CD4-positive, alpha-beta T cell treated with Interferon alpha-2 for 1 hour (primary cell): ENCODE measurements at regions not wholly inside any gene's neighbourhood (a gene's known extent, or its start where the extent isn't known, plus 50 kb on each side); places are given as distances from the start of the nearest gene placed in this dataset.

ENCODE experiments used
- DNase-seq, 2 donors: peaks; one replicate each; pipeline ENCODE4 v3.0.0-alpha.2; 2020 to 2022

GRCh38 chr1:63046539-63046938, 262.6 kb downstream of the ATG4C start:
- no peak for DNase-seq

DNA sequence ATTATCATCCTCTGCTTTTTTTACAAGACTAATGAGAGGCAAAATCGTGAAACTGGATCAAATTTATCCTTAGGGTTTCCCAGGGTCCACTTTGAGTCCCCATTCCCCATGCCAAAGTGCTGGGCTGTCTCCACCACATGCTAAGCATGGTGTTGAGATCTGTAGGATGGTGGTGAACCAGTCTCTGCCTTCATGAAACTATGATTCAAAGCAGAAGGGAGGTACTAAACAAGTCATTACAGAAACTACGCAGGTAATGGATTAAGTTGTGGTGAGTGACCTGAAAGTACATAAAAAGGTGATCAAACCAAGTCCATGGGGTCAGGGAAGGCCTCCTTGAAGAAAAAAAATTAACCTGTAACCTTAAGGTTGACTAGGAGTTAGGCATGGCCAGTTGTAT, 265.2 kb downstream of the ATG4C start:
- DNase-seq, result no peak

DNA sequence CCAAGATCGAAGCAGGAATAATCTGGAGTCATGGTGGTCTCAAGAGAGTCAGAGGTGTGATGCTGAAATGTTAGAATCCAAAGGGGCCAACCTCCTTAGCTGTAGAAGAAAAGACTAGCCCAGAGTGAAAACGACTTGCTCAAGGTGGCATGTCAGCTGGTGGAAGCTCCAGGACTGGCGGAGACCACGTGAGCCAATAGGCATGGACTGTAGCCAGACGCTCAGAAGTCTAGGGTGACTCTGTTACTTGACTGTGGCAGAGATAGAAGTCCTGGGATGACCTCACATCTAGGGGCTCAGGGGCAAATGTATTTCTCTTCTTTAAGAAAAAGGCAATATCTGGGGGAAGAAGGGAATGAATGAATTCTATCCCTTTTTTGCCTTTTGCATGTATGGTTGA, 267.4 kb downstream of the ATG4C start:
- DNase-seq, result no peak

GRCh38 chr1:63051886-63052285, 268.0 kb downstream of the ATG4C start:
- DNase-seq, result no peak

- DNase-seq, result no peak
Measured at GRCh38 chr1:63054184-63054583, 268.2 kb upstream of the FOXD3 start.

GRCh38 chr1:63063367-63063766, 259.0 kb upstream of the FOXD3 start:
- no peak for DNase-seq

DNA sequence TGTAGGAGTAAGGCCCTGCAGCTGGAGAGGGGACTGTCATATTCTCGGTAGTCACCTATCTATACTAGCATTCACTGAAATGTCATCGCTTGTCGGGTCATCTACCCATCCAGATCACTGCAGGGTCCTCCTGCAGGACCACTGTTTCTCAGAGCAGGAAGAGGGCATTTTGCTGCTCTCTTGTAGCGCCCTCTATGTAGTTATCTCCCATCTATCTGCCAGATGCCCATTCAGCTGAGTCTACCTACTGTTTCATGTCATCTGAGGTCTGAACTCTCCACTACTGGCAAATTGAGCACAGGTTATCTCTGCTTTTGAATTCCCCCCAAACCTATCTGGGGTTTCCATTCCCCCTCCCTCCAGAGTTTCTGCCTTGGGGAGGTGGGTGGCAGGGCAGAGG, 258.2 kb upstream of the FOXD3 start:
- no peak for DNase-seq

DNA sequence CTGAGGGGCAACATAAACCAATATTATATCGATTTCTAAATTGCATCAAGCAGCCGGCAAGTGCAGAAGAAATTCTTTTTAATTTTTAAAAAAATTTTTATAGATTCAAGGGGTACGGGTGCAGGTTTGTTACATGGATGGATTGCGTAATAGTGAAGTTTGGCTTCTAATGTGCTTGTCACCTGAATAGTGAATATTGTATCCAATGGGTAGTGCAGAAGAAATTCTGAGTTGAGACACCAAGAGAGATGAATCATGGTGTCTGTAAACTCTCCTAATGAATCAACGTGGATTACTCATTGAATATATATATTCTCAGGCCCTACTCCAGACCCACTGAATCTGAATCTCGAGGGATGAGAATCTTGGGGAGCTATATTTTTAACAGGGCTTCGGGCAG, 253.7 kb upstream of the FOXD3 start:
- DNase-seq, result no peak

- no peak for DNase-seq
Measured at GRCh38 chr1:63069214-63069613, 253.2 kb upstream of the FOXD3 start.

- DNase-seq, result no peak
Measured at GRCh38 chr1:63073309-63074306, 248.8 kb upstream of the FOXD3 start.

GRCh38 chr1:63074321-63074720, 248.0 kb upstream of the FOXD3 start:
- no peak for DNase-seq

- no peak for DNase-seq
Measured at GRCh38 chr1:63082766-63083165, 239.6 kb upstream of the FOXD3 start.

DNA sequence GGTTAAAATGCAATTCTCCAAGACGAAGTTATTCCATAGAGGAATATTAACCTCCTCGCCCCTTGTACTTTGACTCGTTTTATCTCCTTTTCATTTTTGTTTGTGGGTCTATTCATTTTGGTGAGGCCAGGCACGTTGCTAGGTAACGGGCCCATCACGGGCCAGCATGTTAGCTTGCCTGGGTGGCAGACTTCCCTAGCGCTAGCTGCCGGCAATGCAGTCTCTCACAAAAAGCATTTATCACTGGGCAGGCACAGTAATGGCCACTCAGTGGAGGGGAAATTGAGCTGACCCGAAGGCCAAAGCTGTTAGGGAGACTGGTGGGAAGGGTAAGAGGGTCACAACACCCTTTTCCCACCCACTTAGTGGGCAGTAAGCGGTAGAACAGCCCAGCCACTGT, 234.4 kb upstream of the FOXD3 start:
- DNase-seq, result no peak

GRCh38 chr1:63099188-63099587, 223.2 kb upstream of the FOXD3 start:
- no peak for DNase-seq

GRCh38 chr1:63101336-63101735, 221.0 kb upstream of the FOXD3 start:
- no peak for DNase-seq

DNA sequence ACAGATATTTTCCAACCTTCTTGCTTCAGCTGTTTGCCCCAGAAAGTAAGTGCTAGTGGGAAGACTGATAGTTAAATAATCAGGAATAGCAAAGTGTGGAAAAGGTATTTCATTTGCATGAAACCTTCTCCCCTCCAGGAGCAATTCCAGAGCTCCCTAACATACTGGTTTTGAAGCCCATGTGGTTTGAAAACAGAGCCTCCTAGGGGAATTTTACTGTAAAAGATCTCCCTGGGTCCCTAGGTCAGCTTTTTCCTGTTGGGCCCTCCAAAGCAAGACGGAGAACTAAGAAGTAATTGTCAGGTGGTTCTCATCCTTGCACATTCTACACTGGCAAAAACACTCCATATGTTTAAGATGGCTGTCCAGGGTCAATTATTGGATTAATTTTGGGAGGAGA, 218.7 kb upstream of the FOXD3 start:
- DNase-seq, result no peak

- DNase-seq, result no peak
Measured at GRCh38 chr1:63107066-63107465, 215.3 kb upstream of the FOXD3 start.

DNA sequence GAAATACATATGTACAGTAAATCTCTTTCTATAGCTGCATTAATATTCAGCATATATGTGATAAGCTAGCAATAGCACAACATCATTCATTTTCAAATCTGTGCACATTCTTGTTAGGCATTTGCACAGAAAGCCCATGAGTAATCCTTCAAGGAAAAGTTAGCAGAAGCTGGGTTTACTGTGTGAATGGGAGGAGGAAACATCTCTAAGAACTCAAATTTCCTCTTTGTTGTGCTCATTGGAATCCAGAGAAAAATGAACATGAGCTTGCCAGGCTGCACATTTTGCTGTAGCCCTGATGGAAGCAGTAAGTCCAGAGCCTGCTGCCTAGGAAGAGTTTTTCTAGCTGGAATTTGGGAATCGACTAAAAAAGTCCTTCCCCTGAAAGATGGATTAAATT, 214.2 kb upstream of the FOXD3 start:
- DNase-seq, result no peak

DNA sequence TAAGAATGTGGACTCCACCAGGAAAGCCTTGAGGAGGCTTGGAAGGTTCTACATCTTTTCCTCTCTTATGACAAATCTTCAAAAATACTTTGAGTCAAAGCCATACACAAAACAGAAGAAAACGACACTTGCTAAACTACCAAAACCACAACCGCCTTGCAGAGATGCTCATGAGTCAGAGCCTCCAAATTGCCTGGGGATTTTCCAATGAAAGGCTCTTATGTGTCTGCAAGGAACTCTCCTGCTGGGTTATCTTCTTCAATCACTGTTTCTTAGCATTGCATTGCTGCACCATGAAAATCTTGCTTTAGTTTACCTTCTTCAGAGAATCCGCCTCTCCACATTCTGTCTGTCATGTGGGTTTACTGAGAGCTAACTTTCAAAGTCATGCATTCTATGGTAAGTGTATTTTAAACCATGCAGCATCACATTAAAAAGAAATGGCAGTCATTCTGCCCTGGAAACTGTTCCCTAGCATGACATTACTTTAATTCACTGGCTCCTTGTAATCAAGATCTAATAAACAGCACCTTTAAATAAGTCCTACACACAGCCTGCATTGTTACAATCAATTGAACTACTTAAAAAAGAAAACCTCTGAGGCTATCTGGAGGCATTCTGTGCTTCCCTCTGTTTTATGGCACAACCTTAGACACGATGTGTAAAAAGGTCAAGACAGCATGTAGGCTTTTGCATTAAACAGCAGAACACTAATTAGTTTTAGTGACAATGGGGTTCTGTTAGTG, 210.0 kb upstream of the FOXD3 start:
- no peak for DNase-seq

- no peak for DNase-seq
Measured at GRCh38 chr1:63115527-63115926, 206.8 kb upstream of the FOXD3 start.

- DNase-seq, result no peak
Measured at GRCh38 chr1:63116016-63116415, 206.4 kb upstream of the FOXD3 start.

- no peak for DNase-seq
Measured at GRCh38 chr1:63119575-63120155, 202.7 kb upstream of the FOXD3 start.

- no peak for DNase-seq
Measured at GRCh38 chr1:63122079-63122478, 200.3 kb upstream of the FOXD3 start.
